GM18873 (cell line): ENCODE measurements at regions not wholly inside any gene's neighbourhood (a gene's known extent, or its start where the extent isn't known, plus 50 kb on each side); places are given as distances from the start of the nearest gene placed in this dataset.

ENCODE experiments used
- ATAC-seq: cut with Tn5 transposase; IDR thresholded peaks from one replicate; pipeline ENCODE4 v1.9.1; 2021; ENCODE audit warnings: mild to moderate bottlenecking, moderate library complexity, moderate number of reproducible peaks; ENCODE audit not compliant: unreplicated experiment, low FRiP score

DNA sequence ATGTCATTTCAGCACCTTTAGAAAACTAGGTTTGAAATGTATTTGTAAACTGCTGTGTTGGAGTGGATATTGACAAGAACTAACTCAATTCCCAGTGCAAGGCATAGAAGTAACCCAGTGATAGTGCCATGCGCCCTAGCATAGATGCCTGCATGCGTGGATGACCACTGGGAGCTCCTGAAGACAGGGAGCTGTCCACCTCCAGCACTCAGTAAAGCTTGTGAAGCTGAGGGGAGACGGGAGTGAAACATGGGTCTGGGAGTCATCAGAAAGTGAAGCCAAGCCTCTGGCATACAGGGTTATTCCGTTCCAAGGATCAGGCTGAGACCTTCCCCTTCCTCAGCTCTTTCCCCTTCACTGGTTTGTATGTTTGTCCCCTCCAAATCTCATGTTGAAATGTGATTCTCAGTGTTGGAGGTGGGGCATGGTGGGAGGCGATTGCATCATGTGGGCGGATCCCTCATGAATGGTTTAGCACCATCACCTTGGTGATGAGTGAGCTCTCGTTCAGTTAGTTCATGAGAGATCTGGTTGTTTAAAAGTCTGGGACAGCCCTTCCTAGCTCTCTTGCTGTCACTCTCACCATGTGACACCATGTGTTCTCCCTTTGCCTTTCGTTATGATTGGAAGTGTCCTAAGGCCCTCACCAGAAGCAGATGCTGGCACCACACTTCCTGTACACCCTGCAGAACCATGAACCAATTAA is 146.5 kb upstream of the FERMT1 start:
- ATAC-seq = no peak

DNA sequence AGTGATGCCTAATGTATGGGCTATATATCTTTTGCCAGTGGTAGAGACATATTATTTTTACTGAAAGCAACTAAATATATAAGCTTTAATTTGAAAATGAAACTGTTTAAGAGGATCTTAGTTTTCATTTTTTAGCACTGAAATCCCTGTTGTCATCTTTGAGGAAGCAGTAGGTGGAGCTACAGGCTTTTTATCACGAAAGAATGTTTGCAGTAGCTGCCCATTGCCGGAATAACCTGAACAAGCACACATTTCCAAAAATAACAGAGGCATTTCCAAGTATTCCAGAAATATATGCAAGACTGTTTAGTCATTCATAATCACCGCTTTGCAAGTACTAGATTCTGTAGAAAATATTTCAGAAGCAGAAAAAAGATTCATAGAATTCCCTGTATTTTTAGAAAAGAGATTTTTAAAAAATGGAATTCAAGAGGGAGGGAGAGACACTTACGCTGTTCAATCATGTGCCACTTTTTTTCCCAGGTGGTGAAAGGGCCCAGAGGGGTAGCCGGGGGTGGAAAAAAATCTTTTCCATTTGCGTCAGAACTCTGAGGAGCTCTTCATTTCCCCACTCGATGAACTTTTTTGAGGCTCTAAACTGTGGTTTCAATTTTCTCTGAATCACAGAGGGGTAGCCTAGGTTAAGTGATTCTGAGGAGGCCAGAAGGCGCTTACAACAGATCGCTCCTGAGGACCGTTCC is 142.5 kb upstream of the FERMT1 start:
- ATAC-seq = no peak

DNA sequence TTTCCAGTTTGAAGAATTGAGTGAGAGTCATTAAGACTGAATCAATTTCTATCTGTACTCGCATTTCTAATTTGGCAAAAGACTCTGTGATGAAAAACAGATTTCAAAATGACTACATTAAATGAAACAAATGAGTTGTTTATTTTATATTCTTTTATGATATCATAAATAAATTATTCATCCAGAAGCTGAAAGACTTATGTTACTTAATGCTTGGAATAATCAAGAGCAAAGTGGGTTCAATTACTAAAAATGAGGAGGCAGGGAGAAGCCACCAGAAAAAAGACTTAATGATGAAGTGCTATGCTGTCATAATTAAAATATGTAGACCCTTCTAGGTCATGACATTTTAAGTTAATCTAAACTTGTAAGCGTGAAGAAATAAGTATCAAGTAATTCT is 130.6 kb upstream of the FERMT1 start:
- ATAC-seq = no peak

DNA sequence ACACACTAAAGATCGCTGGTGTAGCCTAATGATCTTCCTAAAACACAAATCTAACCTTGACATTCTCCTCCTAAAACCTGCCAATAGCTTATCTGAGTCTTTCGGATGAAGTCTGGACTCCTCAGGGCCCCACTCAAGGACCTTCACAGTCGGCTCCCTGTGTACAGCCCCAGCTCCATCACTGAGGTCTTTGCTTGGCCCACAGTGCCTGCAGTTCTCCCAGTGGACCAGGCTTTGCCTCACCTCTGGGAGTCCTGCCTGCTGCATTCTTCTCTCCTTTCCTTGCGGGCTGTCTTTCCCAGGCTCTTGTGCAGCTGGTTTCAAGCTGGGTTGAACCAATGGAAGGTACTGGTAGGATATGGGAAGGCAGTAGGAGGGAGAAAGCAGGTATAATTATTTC is 122.6 kb upstream of the FERMT1 start:
- no peak for ATAC-seq

DNA sequence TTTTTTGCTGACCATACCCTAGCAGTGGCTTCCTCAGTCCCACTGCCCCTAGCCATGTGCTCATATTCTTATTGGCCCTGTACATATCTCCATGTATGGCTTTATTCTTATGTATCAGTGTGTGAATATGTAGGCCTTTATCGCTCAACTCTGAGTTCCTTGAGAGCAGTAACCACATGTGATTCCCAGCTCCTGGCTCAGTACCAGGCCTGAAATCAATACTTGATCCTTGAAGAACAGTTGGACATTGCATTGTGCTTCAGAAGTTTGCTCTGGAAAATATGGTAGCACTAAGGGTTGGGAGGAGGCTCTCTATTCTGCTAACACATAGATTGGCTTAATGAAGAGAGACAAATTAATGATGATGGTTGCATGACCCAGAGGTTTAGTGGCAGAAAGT is 118.8 kb upstream of the FERMT1 start:
- no peak for ATAC-seq

DNA sequence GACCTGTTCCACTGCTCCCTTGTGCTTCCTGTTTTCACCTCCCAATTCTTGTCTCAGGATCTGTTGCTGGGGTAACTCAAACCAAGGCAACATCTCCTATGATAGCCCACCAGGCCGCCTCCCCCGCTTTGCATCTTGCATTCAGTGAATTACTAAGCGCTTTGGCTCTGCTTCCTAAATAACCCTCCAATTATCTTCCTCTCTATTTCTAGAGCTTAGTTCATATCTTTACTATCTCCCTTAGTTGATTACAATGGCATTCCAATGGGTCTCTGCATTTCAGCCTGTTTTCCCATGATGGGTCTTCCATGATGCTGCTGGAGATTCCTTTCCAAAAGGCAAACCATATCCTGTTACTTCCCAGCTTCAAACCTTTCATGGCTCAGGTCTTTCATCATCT is 117.2 kb upstream of the FERMT1 start:
- ATAC-seq = no peak

DNA sequence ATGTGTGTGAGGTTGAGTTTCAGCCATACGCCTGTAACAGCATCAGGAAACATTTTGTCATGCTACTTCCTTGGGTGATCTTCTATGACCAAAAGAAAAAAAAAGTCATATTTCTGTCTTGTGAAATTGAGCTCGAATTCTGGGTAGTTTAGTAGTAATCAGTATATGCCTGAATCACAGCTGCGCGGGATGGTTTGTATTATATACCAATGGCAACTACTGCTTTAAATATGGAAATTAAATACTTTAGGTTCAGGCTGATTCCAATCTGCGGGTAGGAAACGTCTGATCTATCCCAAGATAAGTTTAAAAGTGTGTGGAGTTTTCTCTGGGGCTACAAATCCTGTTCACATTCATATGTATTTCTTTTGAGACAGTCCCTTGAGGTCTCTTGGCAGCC is 115.6 kb upstream of the FERMT1 start:
- no peak for ATAC-seq

DNA sequence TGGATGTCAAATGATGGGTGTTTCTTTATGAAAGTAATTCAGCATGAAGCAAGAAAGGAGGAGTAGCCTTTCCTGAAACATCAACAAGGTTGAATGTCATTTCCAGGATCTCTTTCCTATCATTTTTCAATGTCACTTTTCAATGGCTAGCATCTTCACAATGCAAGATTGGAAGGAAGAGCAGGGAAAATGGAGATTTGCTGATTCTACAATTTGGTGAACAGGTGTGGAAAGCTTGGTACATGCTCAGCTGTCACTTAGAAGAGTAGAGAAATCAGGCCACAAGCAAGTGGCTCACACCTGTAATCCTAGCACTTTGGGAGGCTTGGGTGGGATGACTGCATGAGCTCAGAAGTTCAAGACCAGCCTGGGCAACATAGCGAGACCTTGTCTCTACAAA is 112.7 kb upstream of the FERMT1 start:
- ATAC-seq = no peak

DNA sequence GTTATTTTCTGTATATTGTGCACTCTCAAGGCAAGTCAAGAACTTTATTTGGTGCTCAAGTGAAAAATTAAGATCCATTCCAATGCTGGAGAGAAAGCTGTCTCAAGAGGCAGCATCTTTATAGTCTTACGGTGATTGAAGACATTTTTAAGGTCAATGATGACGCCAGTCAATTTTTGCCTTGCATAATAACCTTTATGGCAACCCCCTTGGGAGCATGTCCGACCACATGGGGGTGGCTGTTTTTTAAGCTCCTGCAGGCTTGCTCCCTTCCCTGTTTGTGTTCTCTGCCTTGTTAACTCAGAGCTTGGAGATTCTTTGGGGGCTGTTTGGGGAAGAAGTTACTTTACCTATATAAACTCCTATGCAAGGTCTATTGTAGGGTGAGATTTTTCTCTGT is 109.6 kb upstream of the FERMT1 start:
- no peak for ATAC-seq

DNA sequence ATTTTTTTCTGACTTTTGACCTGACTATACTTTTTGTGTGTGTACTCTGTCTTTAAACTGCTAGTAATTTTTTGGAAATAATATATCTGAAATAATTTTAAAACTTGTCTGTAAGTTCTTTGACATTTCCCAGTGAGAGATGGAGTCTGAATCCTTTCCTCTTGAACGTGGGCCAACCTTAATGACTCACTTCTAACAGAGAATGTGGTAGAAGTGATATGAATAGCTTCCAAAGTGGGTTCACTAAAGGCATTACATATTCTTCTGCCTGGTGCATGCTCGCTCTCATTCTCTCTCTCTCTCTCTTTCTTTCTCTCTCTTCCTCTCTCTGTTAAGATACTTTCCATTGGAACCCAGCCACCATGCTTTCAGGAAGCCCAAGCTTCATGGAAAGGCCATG is 108.7 kb upstream of the FERMT1 start:
- ATAC-seq = no peak

DNA sequence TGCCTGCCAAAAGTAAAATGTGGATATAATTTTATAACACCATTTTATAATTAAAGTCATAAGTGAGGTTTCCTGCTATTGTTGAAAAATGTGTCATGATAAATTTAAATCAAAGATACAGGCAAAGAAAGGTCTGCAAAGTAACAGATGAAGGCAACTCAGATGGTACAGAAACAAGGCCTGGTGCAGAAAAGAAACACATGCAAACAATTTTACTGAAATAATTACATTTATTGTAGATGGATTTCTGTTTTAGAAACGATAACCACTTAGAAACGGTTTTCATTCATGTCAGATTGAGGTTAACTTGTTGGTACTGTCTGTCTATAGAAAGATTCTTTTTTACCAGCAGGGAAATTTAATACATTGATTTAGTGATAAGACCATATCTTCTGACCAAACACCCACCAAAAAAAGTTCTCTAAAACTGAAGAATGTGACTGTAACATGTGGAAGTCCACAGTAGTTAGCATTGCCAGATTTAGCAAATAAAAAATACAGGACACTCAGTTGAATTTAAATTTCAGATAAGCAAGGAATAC is 105.5 kb upstream of the FERMT1 start:
- no peak for ATAC-seq

DNA sequence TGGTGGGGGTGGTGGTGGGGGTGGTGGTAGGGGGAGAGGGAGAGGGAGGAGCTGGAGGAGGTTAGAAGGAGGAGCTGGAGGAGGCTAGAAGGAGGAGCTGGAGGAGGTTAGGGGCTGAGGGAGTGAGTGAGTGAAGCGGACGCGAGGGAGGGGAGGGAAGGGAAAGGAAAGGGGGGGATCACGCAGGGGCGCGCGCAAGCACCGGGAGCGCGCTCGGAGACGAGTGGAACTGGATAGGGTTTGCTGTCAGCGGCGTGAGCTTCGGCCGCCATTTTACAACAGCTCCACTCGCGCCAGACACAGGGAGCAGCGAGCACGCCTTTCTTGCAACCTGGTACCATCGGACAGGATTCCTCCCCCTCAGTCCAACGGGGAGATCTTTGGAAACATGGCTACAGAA is 90.5 kb upstream of the FERMT1 start:
- no peak for ATAC-seq

DNA sequence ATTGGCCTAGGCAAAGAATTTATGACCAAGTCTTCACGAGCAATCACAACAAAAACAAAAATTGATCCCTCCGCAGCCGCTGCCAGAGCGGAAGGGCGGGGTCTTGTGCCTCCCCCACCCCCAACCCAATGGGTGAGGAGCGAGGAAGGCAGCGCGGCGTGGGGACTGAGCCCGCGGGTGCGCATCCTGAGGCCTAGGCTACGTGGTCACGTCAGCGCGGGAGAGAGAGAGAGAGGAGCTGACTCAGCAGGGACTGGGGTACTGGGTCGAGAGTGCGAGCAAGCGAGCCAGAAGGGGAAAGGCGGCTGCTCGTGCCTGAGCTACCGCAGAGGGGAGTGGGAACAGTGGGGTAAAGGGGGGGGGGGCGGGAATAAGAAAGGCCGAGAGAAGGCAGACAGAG is 90.1 kb upstream of the FERMT1 start:
- no peak for ATAC-seq

DNA sequence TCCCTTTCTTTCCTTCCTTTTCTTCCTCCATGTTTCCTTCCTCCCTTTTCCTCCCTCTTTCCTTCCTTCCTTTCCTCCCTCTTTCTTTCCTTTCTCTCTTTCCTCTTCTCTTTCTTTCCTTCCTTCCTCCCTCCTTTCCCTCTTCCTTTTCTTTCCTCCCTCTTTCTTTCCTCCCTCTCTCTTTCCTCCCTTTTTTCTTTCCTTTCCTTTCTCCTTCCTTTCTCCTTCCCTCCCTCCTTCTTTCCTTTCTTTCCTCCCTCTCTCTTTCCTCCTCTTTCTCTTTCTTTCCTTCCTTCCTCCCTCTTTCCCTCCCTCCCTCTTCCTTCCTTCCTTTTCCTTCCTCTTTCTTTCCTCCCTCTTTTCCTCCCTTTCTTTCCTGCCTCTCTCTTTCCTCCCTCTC is 86.3 kb upstream of the FERMT1 start:
- no peak for ATAC-seq

DNA sequence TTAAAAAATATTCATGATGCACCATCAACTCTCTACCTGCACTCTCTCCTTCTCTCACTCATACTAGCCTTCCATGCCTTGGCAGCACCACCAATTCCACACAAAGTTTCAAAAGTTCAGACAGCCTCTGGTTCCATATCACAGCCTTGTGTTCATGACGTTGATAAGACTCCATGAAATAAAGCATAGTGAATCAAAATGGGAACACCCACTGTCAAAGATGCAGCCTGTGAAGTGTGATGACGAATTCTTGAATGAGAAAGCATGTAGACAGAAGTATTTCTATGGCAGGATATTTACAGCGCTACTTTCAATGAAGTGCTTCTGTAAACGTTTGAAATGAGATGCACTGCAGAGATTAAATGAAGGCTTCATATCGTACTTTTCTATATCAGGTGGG is 77.3 kb upstream of the FERMT1 start:
- ATAC-seq = no peak

DNA sequence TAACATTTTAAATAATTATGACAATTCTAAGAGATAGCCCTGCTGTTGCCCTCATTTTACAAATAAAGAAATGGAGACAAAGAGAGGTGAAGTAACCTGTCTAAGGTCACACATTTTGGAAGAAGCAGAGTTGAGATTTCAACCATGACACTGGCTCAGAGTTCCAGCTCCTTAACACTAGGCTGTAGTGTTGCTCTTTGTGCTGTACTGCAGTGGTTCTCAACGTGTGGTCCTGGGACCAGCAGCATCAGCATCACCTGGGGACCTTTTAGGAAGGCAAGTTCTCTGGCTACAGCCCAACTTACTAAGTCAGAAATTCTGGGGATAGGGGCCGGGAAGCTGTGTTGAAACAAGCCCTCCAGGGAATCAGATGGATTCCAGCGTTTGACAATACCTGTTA is 62.4 kb upstream of the FERMT1 start:
- no peak for ATAC-seq

DNA sequence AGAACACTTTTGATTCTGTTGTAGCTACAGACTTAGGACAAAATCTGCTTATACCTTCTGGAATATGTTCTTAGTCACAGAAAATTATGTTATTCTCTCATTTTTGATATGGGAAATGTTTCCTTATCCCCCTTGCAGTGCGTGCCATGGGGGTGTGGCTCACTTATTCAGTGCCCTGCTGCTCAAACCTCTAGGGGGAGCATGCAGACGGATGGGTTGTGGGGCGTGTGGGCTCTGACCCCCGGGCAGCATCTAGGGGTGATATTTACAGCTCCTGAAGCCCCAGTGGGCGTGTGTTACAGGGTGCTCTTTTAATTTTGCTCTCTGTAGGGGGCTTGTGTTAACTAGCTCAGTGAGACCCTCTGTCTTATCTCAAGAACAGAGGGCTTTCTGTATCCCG is 61.3 kb upstream of the FERMT1 start:
- ATAC-seq = no peak

DNA sequence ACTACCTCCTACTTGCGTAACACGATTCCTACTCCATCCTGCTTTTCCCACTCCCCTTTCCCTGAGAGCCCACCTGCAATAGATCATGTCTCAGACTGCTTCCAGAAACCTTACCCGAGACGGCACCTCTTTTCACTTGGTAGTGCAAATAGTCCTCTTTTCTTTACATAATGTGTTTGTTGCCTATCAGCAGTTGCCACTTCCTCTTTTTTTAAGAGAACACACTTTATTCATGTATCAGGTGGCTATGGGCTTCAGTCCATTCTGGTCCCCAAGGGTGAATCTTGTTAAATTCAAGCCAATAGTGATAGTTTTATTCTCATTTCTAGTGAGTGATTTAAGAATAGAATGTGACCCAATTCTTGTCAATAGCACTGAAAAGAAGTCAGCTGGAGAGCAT is 57.7 kb upstream of the FERMT1 start:
- no peak for ATAC-seq

DNA sequence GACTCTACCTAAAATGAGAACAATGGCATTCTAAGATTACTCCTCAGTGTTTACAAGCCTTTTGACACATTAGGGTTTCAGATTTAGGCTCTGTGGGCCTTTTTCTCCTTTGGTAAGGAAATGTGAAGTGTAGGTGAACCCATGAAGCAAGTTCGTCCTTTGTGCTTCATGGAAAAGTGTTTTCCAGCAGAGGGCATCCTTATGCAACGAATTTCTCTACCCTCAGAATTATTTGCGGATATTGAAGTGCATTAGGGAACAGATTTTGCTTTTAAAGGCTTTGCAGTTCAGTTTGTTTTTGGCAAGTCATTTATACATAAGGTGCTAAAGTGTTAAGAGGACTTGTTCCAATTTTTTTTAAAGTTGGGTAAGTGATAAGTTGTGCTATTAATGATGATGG is 55.7 kb upstream of the FERMT1 start:
- no peak for ATAC-seq

DNA sequence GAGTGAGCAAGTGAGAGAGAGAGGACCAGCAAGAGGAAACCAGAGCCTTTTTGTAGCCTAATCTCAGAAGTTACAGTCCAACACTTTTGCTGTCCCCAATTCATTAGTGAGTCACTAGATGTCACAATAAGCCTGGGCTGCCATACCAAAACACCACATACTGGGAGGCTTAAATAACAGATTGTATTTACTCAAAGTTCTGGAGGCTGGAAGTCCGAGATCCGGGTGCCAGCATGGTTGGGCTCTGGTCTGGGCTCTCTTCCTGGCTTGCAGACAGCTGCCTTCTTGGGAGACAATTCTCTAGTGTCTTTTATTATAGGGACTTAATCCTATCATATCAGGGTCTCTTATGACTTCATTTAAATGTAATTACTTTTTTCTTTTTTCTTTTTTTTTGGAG is 50.7 kb upstream of the FERMT1 start:
- no peak for ATAC-seq
